ENCODE measurements at regions not wholly inside any gene's neighbourhood (a gene's known extent, or its start where the extent isn't known, plus 50 kb on each side); places are given as distances from the start of the nearest gene placed in this dataset.

GRCh38 chr14:56952766-56953473, 142.6 kb upstream of the OTX2 start:
- ChIA-PET CTCF (no interaction called here), POLR2A (no interaction called here)
- intact Hi-C loops (cut with micrococcal nuclease) (no loop called here), dilution Hi-C loops (cut with MboI; ENCODE audit: extremely low pct_ligation_motif_present, low sequenced_read_pairs) (no loop called here)
- no peaks in the 10 kb centered on the region for H3K9me3 ChIP-seq (replicated peaks; ENCODE audit: control insufficient read depth, insufficient read depth, low read length)
- H3K9ac ChIP-seq (replicated peaks; ENCODE audit: extremely low read depth, insufficient read depth, low read length) = no peak overlapping the region
- H3K4me1 ChIP-seq (ENCODE audit: control insufficient read depth, extremely low read depth, insufficient read depth, low read length) = no peaks in the 10 kb centered on the region
- H3K27ac ChIP-seq (ENCODE audit: insufficient read depth, low read depth, low read length) = no peak overlapping the region
- H3K36me3 ChIP-seq (ENCODE audit: control insufficient read depth in 2 of 2, extremely low read depth in 1 of 2, insufficient read depth in 2 of 2, low read length in 2 of 2) = no peaks in the 10 kb centered on the region
- H3K79me2 ChIP-seq (ENCODE audit: control insufficient read depth, insufficient read depth, low read length) = no peaks in the 10 kb centered on the region
- no peak overlapping the region for H3K4me3 ChIP-seq (replicated peaks in 1 of 3; ENCODE audit: insufficient read depth in 1 of 3, low read depth in 1 of 3, low read length in 3 of 3)
- H4K20me1 ChIP-seq (replicated peaks; ENCODE audit: control insufficient read depth, extremely low read depth, insufficient read depth, low read length) = no peaks in the 10 kb centered on the region
- H3K27me3 ChIP-seq (ENCODE audit: control insufficient read depth in 2 of 2, insufficient read depth in 2 of 2, low read length in 2 of 2) = no peaks in the 10 kb centered on the region
- DNase-seq (ENCODE audit: low read depth, low spot score) = no peak
- BruUV-seq (replicated peaks) = no TSS peak
- no peaks in the 10 kb centered on the region for H3K9me1 ChIP-seq (replicated peaks; ENCODE audit: control insufficient read depth, extremely low read depth, insufficient read depth, low read length)
- TF ChIP-seq CTCF (IDR thresholded peaks at IDR 0.05; ENCODE audit: extremely low read depth in 1 of 2, insufficient read depth in 1 of 2, low read depth in 1 of 2, low read length in 2 of 2) = no peak
- no peak for TF ChIP-seq JUN (IDR thresholded peaks at IDR 0.05; ENCODE audit: borderline replicate concordance, insufficient read depth, insufficient read length, low read depth)
- no peak for TF ChIP-seq POLR2AphosphoS5 (IDR thresholded peaks at IDR 0.05; ENCODE audit: insufficient read depth, low read depth, low read length)
- H2AFZ ChIP-seq (ENCODE audit: low read depth, low read length) = no peak overlapping the region
- no peak overlapping the region for H3K4me2 ChIP-seq (ENCODE audit: insufficient read depth, low read length)
- FAIRE-seq = no peak

GRCh38 chr14:56949828-56950227, 139.5 kb upstream of the OTX2 start:
- no peaks in the 10 kb centered on the region for H3K79me2 ChIP-seq (ENCODE audit: control insufficient read depth, insufficient read depth, low read length)
- H3K9me1 ChIP-seq (replicated peaks; ENCODE audit: control insufficient read depth, extremely low read depth, insufficient read depth, low read length) = no peaks in the 10 kb centered on the region
- no peak overlapping the region for H3K27ac ChIP-seq (ENCODE audit: insufficient read depth, low read depth, low read length)
- H4K20me1 ChIP-seq (replicated peaks; ENCODE audit: control insufficient read depth, extremely low read depth, insufficient read depth, low read length) = no peaks in the 10 kb centered on the region
- no peaks in the 10 kb centered on the region for H3K27me3 ChIP-seq (ENCODE audit: control insufficient read depth in 2 of 2, insufficient read depth in 2 of 2, low read length in 2 of 2)
- no TSS peak for BruUV-seq (replicated peaks)
- dilution Hi-C loops (cut with MboI; ENCODE audit: extremely low pct_ligation_motif_present, low sequenced_read_pairs) (no loop called here), intact Hi-C loops (cut with micrococcal nuclease) (no loop called here)
- TF ChIP-seq POLR2AphosphoS5 (IDR thresholded peaks at IDR 0.05; ENCODE audit: insufficient read depth, low read depth, low read length) = no peak
- TF ChIP-seq CTCF (IDR thresholded peaks at IDR 0.05; ENCODE audit: extremely low read depth in 1 of 2, insufficient read depth in 1 of 2, low read depth in 1 of 2, low read length in 2 of 2) = no peak
- no peak for TF ChIP-seq FOS (IDR thresholded peaks at IDR 0.05; ENCODE audit: borderline replicate concordance, insufficient read depth, low read length)
- no peak for TF ChIP-seq POLR2A (IDR thresholded peaks at IDR 0.05; ENCODE audit: low read depth, low read length)
- no peak for TF ChIP-seq MAX (IDR thresholded peaks at IDR 0.05; ENCODE audit: insufficient read depth, insufficient read length)
- DNase-seq (ENCODE audit: low read depth, low spot score) = peak; percentile 6
- no peak overlapping the region for H3K9ac ChIP-seq (replicated peaks; ENCODE audit: extremely low read depth, insufficient read depth, low read length)
- no peak overlapping the region for H3K4me3 ChIP-seq (replicated peaks in 1 of 3; ENCODE audit: insufficient read depth in 1 of 3, low read depth in 1 of 3, low read length in 3 of 3)
- ChIA-PET CTCF (no interaction called here), POLR2A (no interaction called here)
- H2AFZ ChIP-seq (ENCODE audit: low read depth, low read length) = no peak overlapping the region
- no peak for FAIRE-seq
- no peaks in the 10 kb centered on the region for H3K36me3 ChIP-seq (ENCODE audit: control insufficient read depth in 2 of 2, extremely low read depth in 1 of 2, insufficient read depth in 2 of 2, low read length in 2 of 2)
- no peaks in the 10 kb centered on the region for H3K4me1 ChIP-seq (ENCODE audit: control insufficient read depth, extremely low read depth, insufficient read depth, low read length)
- H3K4me2 ChIP-seq (ENCODE audit: insufficient read depth, low read length) = no peak overlapping the region
- H3K9me3 ChIP-seq (replicated peaks; ENCODE audit: control insufficient read depth, insufficient read depth, low read length) = no peaks in the 10 kb centered on the region
